ENCODE measurements at regions not wholly inside any gene's neighbourhood (a gene's known extent, or its start where the extent isn't known, plus 50 kb on each side); places are given as distances from the start of the nearest gene placed in this dataset.

- ATAC-seq (peak; percentile 82), DNase-seq (ENCODE audit: low read depth, low spot score) (peak; percentile 15)
- H3K27ac ChIP-seq (ENCODE audit: low read length): no peak overlapping the region
- H3K27me3 ChIP-seq (ENCODE audit: control insufficient read depth, insufficient read depth, low read length): no peaks in the 10 kb centered on the region
- BruUV-seq (replicated peaks): no TSS peak
- intact Hi-C loops (cut with micrococcal nuclease; ENCODE audit: unreplicated experiment) (no loop called here), in situ Hi-C loops (cut with HindIII; ENCODE audit: low pct_unique_long_range_greater_than_20kb, low sequenced_read_pairs) (no loop called here)
- H3K4me3 ChIP-seq (ENCODE audit: low read depth in 2 of 2, low read length in 2 of 2): no peak overlapping the region
- no peaks in the 10 kb centered on the region for H3K36me3 ChIP-seq (ENCODE audit: control insufficient read depth, insufficient read depth, low read length)
- no peaks in the 10 kb centered on the region for H3K4me1 ChIP-seq (ENCODE audit: control insufficient read depth, insufficient read depth, low read length)
- ChIA-PET CTCF (no interaction called here), POLR2A (no interaction called here)
- no peaks in the 10 kb centered on the region for H3K9me3 ChIP-seq (ENCODE audit: control insufficient read depth, insufficient read depth, low read depth, low read length)
- TF ChIP-seq POLR2AphosphoS5 (IDR thresholded peaks at IDR 0.05; ENCODE audit: low read depth, low read length): no peak
- TF ChIP-seq, protein P1, sequence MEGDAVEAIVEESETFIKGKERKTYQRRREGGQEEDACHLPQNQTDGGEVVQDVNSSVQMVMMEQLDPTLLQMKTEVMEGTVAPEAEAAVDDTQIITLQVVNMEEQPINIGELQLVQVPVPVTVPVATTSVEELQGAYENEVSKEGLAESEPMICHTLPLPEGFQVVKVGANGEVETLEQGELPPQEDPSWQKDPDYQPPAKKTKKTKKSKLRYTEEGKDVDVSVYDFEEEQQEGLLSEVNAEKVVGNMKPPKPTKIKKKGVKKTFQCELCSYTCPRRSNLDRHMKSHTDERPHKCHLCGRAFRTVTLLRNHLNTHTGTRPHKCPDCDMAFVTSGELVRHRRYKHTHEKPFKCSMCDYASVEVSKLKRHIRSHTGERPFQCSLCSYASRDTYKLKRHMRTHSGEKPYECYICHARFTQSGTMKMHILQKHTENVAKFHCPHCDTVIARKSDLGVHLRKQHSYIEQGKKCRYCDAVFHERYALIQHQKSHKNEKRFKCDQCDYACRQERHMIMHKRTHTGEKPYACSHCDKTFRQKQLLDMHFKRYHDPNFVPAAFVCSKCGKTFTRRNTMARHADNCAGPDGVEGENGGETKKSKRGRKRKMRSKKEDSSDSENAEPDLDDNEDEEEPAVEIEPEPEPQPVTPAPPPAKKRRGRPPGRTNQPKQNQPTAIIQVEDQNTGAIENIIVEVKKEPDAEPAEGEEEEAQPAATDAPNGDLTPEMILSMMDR (IDR thresholded peaks at IDR 0.05): peak; percentile 62
Observed at GRCh38 chr3:104596551-104596950, 770.2 kb upstream of the ALCAM start.

- ChIA-PET POLR2A (no interaction called here), CTCF (no interaction called here)
- no peak overlapping the region for H3K27ac ChIP-seq (ENCODE audit: low read length)
- intact Hi-C loops (cut with micrococcal nuclease; ENCODE audit: unreplicated experiment): no loop called here
- ATAC-seq (no peak), DNase-seq (ENCODE audit: low read depth, low spot score) (no peak)
- H3K4me1 ChIP-seq (ENCODE audit: control insufficient read depth, insufficient read depth, low read length): no peaks in the 10 kb centered on the region
- no peak overlapping the region for H3K4me3 ChIP-seq (ENCODE audit: low read depth in 2 of 2, low read length in 2 of 2)
- no peaks in the 10 kb centered on the region for H3K36me3 ChIP-seq (ENCODE audit: control insufficient read depth, insufficient read depth, low read length)
- in situ Hi-C loops (cut with HindIII; ENCODE audit: low pct_unique_long_range_greater_than_20kb, low sequenced_read_pairs): no loop called here
- BruUV-seq (replicated peaks): no TSS peak
- H3K9me3 ChIP-seq (ENCODE audit: control insufficient read depth, insufficient read depth, low read depth, low read length): no peaks in the 10 kb centered on the region
- TF ChIP-seq REST (IDR thresholded peaks at IDR 0.05; ENCODE audit: insufficient read depth in 1 of 2, low read depth in 2 of 2, low read length in 1 of 2) (no peak), TCF7L2 (IDR thresholded peaks at IDR 0.05; ENCODE audit: low read depth, low read length) (no peak), POLR2AphosphoS5 (IDR thresholded peaks at IDR 0.05; ENCODE audit: low read depth, low read length) (no peak), SIN3A (IDR thresholded peaks at IDR 0.05; ENCODE audit: borderline replicate concordance, insufficient read depth, low read depth, low read length) (no peak)
- TF ChIP-seq, protein P1 (IDR thresholded peaks at IDR 0.05): no peak
- H3K27me3 ChIP-seq (ENCODE audit: control insufficient read depth, insufficient read depth, low read length): no peaks in the 10 kb centered on the region
Observed at GRCh38 chr3:104598848-104599511, 767.7 kb upstream of the ALCAM start.
